K562 (cell line): ENCODE measurements at regions not wholly inside any gene's neighbourhood (a gene's known extent, or its start where the extent isn't known, plus 50 kb on each side); places are given as distances from the start of the nearest gene placed in this dataset.

Experiments
- ATAC-seq: fragments of 200-7000 bp; cut with Tn5 transposase; 3 replicates; pipeline ENCODE4 v1.9.1; 2020; ENCODE audit warnings: moderate library complexity
- BruUV-seq: library from RNA; stranded (reverse); fragments of 400-500 nt; replicated peaks from 2 replicates; lab custom pipeline; 2021; lab: Mats Ljungman, UMichigan
- CTCF ChIA-PET: fragments of 300-600 bp; formaldehyde crosslinking; extraction: SDS; loops from one replicate; lab custom pipeline; 2021; ENCODE audit warnings: low intra/inter-chr PET ratio; lab: Yijun Ruan, JAX
- POLR2A ChIA-PET: fragments of 300-600, 350-650 bp; sonication (Branson Sonifier 250); formaldehyde crosslinking; extraction: SDS; loops from one replicate; lab custom pipeline; 2021; ENCODE audit warnings: antibody characterized with exemption, inconsistent platforms; lab: Yijun Ruan, JAX
- DNase-seq, 4 experiments: peaks; one replicate each; pipeline versions ENCODE4 v3.0.0 to v3.0.0-alpha.2; 2011 to 2018; ENCODE audit warnings: low spot score in 3 of 4, mixed read lengths in 3 of 4; ENCODE audit errors: extremely low read depth in 1 of 4
- FAIRE-seq: peaks from 2 replicates; lab custom pipeline; 2011; peaks lifted over from hg19 to GRCh38; lab: Jason Lieb, UNC
- H2AFZ ChIP-seq: 2 replicates; pipeline ENCODE4 v1.6.0; 2011; ENCODE audit warnings: low read depth, low read length, control low read depth, inconsistent platforms
- H3K27ac ChIP-seq: fragments of 200-600 bp; 3 replicates; pipeline ENCODE4 v1.8.0; 2011; ENCODE audit warnings: low read depth, mild to moderate bottlenecking, control low read depth, inconsistent platforms, low read length, moderate library complexity, mixed read lengths; ENCODE audit errors: extremely low read depth
- H3K27me3 ChIP-seq, 2 experiments: fragments of 300-600 bp in 1 of 2; 2 replicates in 1 of 2; 3 replicates in 1 of 2; pipeline versions ENCODE4 v1.6.0 to v1.8.0; 2011; ENCODE audit warnings: inconsistent platforms in 2 of 2, low read length in 2 of 2, mild to moderate bottlenecking in 1 of 2, mixed read lengths in 1 of 2, moderate library complexity in 1 of 2; ENCODE audit not compliant: control insufficient read depth in 2 of 2, insufficient read depth in 2 of 2
- H3K36me3 ChIP-seq: fragments of 300-600 bp; 3 replicates; pipeline ENCODE4 v1.8.0; 2011; ENCODE audit warnings: mild to moderate bottlenecking, low read length, inconsistent platforms; ENCODE audit not compliant: control insufficient read depth, insufficient read depth
- H3K4me1 ChIP-seq, 2 experiments: fragments of 200-600 bp in 1 of 2; replicated peaks in 1 of 2; 2 replicates in 1 of 2; 3 replicates in 1 of 2; pipeline versions ENCODE4 v1.5.1 to v1.8.0; 2011; ENCODE audit warnings: inconsistent platforms in 2 of 2, low read length in 2 of 2, mild to moderate bottlenecking in 1 of 2, mixed read lengths in 1 of 2, moderate library complexity in 1 of 2; ENCODE audit not compliant: control insufficient read depth in 2 of 2, insufficient read depth in 2 of 2
- H3K4me2 ChIP-seq: 2 replicates; pipeline ENCODE4 v1.6.1; 2011; ENCODE audit warnings: low read length, control low read depth, inconsistent platforms, mixed read lengths; ENCODE audit not compliant: insufficient read depth
- H3K4me3 ChIP-seq: fragments of 200-600 bp; sonication (generic), shearing (Covaris generic); 2 replicates; pipeline ENCODE4 v1.5.1; 2016; ENCODE audit warnings: control low read depth, inconsistent platforms
- H3K79me2 ChIP-seq: fragments of 200-600 bp; 3 replicates; pipeline ENCODE4 v1.8.0; 2011; ENCODE audit warnings: low read length, inconsistent platforms; ENCODE audit not compliant: control insufficient read depth, insufficient read depth
- H3K9ac ChIP-seq, 2 experiments: 2 replicates each; pipeline versions ENCODE4 v1.6.0 to v1.6.1; 2011; ENCODE audit warnings: low read depth in 2 of 2, low read length in 2 of 2, control low read depth in 1 of 2, inconsistent platforms in 1 of 2, mild to moderate bottlenecking in 1 of 2, mixed read lengths in 1 of 2; ENCODE audit not compliant: insufficient read depth in 1 of 2
- H3K9me1 ChIP-seq: one replicate; pipeline ENCODE4 v1.6.0; 2011; ENCODE audit warnings: inconsistent platforms, mild to moderate bottlenecking, low read length, moderate library complexity; ENCODE audit not compliant: control insufficient read depth, insufficient read depth
- H3K9me3 ChIP-seq: replicated peaks from 2 replicates; pipeline ENCODE4 v1.5.1; 2011; ENCODE audit warnings: low read depth, low read length, inconsistent platforms; ENCODE audit not compliant: control insufficient read depth, insufficient read depth
- H4K20me1 ChIP-seq: replicated peaks from 2 replicates; pipeline ENCODE4 v1.6.1; 2011; ENCODE audit warnings: low read length, inconsistent platforms, mixed read lengths; ENCODE audit not compliant: control insufficient read depth, insufficient read depth
- SMARCA5 ChIP-seq: fragments of 450-650 bp; IDR thresholded peaks from 2 replicates; pipeline ENCODE4 v1.6.1; 2016
- WGBS: fragments of 100-300 bp; shearing (Covaris generic); methylation state at CpG from one replicate; pipeline ENCODE4 v1.1.6; 2016; ENCODE audit warnings: low coverage, mixed read lengths; ENCODE audit not compliant: insufficient coverage; ENCODE audit errors: missing lambda C conversion rate; 5-methylcytosine and 5-hydroxymethylcytosine counted together
- in situ Hi-C: fragments of 300-500 bp; cut with MboI; formaldehyde crosslinking; loops from 4 replicates; pipeline ENCODE4 v1.15.0; 2018; ENCODE audit warnings: inconsistent platforms, mixed read lengths
- intact Hi-C: fragments of 100-400 bp; cut with micrococcal nuclease; formaldehyde crosslinking; loops from 2 replicates; pipeline ENCODE4 v1.14.2; 2022
- TF ChIP-seq, protein P1 (sequence below), 2 experiments: IDR thresholded peaks in 1 of 2; conservative IDR thresholded peaks in 1 of 2; 2 replicates each; pipeline ENCODE4 v1.6.1; 2016; ENCODE audit warnings: low read depth in 2 of 2, mild to moderate bottlenecking in 1 of 2, missing compliant biosample characterization in 1 of 2, missing genetic modification characterization in 1 of 2, moderate library complexity in 1 of 2
- TF ChIP-seq, protein P2 (sequence below): fragments of 200-600 bp; sonication (generic); IDR thresholded peaks from one replicate; pipeline ENCODE4 v1.6.1; 2012; ENCODE audit warnings: mild to moderate bottlenecking, low read depth, low read length, inconsistent platforms

DNA sequence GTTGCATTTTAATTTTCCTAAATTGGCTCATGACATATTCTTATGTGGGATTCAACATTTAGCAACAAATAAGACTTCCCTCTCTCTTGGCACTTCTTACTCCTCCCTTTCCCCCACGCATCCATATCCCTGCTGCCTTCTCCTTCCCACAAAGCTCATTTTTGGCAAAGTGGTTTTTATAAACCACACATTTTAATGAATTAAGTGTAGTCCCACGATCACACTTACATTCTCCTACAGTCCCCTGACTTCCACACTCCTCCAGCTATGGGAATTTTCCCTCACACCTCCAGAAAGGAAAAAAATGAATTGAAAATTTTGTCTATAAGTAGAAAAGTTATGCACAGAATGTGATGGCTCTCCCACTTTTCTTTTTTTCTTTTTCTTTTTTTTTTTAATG, 345.0 kb downstream of the CD83 start (continued):
- TF ChIP-seq, protein P1, sequence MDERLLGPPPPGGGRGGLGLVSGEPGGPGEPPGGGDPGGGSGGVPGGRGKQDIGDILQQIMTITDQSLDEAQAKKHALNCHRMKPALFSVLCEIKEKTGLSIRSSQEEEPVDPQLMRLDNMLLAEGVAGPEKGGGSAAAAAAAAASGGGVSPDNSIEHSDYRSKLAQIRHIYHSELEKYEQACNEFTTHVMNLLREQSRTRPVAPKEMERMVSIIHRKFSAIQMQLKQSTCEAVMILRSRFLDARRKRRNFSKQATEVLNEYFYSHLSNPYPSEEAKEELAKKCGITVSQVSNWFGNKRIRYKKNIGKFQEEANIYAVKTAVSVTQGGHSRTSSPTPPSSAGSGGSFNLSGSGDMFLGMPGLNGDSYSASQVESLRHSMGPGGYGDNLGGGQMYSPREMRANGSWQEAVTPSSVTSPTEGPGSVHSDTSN (CRISPR knock-in tag; IDR thresholded peaks at IDR 0.05; ENCODE audit: low read depth), result no peak
- TF ChIP-seq, protein P1 (tag; conservative IDR thresholded peaks at IDR 0.05; ENCODE audit: low read depth), result no peak
- no peak for TF ChIP-seq SMARCA5

DNA sequence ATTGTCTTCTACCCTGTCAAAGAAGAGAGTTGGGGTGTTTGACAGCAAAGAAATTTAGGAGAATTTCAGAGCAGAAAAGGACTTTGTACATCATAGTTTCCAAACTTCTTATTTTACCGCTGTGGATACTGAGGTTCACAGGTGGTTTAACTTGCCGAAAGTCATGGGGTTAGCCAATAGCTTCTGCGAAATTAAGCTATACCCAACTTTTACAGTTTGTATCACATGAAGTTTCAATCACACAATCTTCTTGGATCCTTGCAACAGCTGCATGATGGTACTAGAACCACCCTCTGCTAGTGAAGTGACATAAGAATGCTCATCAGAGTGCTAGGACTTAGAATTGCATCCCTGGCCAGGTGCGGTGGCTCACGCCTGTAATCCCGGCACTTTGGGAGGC, 345.5 kb downstream of the CD83 start:
- H3K9ac ChIP-seq, result no peak overlapping the region
- intact Hi-C loops (no loop called here), in situ Hi-C loops (no loop called here)
- H3K4me1 ChIP-seq, result peaks cover 0 to 18% of the 10 kb centered on the region in 2 experiments; a peak in 3 of 5 replicates
- 91% methylated on average over 6 of the region's 6 CpGs for WGBS
- FAIRE-seq, result no peak
- no TSS peak for BruUV-seq
- no peak for ATAC-seq
- H3K27me3 ChIP-seq, result no peaks in the 10 kb centered on the region
- no peak overlapping the region for H2AFZ ChIP-seq
- H3K9me1 ChIP-seq, result no peaks in the 10 kb centered on the region
- no peak overlapping the region for H3K4me2 ChIP-seq
- DNase-seq, result no peak
- H3K36me3 ChIP-seq, result no peaks in the 10 kb centered on the region
- no peak overlapping the region for H3K4me3 ChIP-seq
- H3K79me2 ChIP-seq, result no peaks in the 10 kb centered on the region
- TF ChIP-seq, protein P2, sequence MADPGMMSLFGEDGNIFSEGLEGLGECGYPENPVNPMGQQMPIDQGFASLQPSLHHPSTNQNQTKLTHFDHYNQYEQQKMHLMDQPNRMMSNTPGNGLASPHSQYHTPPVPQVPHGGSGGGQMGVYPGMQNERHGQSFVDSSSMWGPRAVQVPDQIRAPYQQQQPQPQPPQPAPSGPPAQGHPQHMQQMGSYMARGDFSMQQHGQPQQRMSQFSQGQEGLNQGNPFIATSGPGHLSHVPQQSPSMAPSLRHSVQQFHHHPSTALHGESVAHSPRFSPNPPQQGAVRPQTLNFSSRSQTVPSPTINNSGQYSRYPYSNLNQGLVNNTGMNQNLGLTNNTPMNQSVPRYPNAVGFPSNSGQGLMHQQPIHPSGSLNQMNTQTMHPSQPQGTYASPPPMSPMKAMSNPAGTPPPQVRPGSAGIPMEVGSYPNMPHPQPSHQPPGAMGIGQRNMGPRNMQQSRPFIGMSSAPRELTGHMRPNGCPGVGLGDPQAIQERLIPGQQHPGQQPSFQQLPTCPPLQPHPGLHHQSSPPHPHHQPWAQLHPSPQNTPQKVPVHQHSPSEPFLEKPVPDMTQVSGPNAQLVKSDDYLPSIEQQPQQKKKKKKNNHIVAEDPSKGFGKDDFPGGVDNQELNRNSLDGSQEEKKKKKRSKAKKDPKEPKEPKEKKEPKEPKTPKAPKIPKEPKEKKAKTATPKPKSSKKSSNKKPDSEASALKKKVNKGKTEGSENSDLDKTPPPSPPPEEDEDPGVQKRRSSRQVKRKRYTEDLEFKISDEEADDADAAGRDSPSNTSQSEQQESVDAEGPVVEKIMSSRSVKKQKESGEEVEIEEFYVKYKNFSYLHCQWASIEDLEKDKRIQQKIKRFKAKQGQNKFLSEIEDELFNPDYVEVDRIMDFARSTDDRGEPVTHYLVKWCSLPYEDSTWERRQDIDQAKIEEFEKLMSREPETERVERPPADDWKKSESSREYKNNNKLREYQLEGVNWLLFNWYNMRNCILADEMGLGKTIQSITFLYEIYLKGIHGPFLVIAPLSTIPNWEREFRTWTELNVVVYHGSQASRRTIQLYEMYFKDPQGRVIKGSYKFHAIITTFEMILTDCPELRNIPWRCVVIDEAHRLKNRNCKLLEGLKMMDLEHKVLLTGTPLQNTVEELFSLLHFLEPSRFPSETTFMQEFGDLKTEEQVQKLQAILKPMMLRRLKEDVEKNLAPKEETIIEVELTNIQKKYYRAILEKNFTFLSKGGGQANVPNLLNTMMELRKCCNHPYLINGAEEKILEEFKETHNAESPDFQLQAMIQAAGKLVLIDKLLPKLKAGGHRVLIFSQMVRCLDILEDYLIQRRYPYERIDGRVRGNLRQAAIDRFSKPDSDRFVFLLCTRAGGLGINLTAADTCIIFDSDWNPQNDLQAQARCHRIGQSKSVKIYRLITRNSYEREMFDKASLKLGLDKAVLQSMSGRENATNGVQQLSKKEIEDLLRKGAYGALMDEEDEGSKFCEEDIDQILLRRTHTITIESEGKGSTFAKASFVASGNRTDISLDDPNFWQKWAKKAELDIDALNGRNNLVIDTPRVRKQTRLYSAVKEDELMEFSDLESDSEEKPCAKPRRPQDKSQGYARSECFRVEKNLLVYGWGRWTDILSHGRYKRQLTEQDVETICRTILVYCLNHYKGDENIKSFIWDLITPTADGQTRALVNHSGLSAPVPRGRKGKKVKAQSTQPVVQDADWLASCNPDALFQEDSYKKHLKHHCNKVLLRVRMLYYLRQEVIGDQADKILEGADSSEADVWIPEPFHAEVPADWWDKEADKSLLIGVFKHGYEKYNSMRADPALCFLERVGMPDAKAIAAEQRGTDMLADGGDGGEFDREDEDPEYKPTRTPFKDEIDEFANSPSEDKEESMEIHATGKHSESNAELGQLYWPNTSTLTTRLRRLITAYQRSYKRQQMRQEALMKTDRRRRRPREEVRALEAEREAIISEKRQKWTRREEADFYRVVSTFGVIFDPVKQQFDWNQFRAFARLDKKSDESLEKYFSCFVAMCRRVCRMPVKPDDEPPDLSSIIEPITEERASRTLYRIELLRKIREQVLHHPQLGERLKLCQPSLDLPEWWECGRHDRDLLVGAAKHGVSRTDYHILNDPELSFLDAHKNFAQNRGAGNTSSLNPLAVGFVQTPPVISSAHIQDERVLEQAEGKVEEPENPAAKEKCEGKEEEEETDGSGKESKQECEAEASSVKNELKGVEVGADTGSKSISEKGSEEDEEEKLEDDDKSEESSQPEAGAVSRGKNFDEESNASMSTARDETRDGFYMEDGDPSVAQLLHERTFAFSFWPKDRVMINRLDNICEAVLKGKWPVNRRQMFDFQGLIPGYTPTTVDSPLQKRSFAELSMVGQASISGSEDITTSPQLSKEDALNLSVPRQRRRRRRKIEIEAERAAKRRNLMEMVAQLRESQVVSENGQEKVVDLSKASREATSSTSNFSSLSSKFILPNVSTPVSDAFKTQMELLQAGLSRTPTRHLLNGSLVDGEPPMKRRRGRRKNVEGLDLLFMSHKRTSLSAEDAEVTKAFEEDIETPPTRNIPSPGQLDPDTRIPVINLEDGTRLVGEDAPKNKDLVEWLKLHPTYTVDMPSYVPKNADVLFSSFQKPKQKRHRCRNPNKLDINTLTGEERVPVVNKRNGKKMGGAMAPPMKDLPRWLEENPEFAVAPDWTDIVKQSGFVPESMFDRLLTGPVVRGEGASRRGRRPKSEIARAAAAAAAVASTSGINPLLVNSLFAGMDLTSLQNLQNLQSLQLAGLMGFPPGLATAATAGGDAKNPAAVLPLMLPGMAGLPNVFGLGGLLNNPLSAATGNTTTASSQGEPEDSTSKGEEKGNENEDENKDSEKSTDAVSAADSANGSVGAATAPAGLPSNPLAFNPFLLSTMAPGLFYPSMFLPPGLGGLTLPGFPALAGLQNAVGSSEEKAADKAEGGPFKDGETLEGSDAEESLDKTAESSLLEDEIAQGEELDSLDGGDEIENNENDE, result no peak
- no peak overlapping the region for H3K27ac ChIP-seq
- CTCF ChIA-PET, result interaction anchor here (0.7 kb wide), 1 partner anchor 252 kb away, joined by 4 read pairs; no protein-coding TSS in a partner anchor
- no peaks in the 10 kb centered on the region for H4K20me1 ChIP-seq
- H3K9me3 ChIP-seq, result no peaks in the 10 kb centered on the region
- POLR2A ChIA-PET, result interaction anchor here (0.8 to 2.7 kb wide), 2 partner anchors 13 to 14 kb away, joined by 3 to 10 read pairs; no protein-coding TSS in a partner anchor
